ENCODE measurements at regions not wholly inside any gene's neighbourhood (a gene's known extent, or its start where the extent isn't known, plus 50 kb on each side); places are given as distances from the start of the nearest gene placed in this dataset.

DNA sequence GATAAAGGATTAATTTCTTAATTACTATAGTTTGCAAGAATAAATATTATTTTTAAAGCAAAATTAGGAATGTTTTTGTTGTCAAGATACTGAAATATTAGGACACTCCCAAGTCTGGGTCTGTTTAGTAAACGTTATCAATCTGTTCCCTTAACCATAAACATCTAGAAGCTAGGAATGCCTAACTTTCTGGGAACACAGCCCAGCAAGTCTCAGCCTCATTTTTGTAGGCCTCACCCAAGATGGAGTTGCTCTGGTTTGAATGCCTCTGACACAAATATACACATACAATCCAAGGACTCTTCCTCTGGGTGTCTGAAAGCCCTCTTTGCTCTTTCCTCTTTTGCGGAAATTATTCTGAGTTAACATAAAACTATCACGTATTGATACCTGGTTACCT is 487.4 kb upstream of the CELF2 start:
- DNase-seq = no peak
- no CpG with 5 or more reads among the region's 3 CpGs for WGBS (ENCODE audit: insufficient coverage)
- H3K9me3 ChIP-seq (replicated peaks; ENCODE audit: control insufficient read depth, low read depth, low read length) = no peaks in the 10 kb centered on the region
- H3K27me3 ChIP-seq (ENCODE audit: control insufficient read depth, insufficient read depth, low read length) = no peaks in the 10 kb centered on the region
- H3K4me1 ChIP-seq (ENCODE audit: control insufficient read depth, insufficient read depth, low read length) = no peaks in the 10 kb centered on the region
- H3K4me3 ChIP-seq (ENCODE audit: low read length) = no peak overlapping the region
- H3K36me3 ChIP-seq (ENCODE audit: control insufficient read depth, insufficient read depth, low read length) = no peaks in the 10 kb centered on the region
- no peak overlapping the region for H3K27ac ChIP-seq (ENCODE audit: low read length)

- H3K27me3 ChIP-seq (ENCODE audit: control insufficient read depth, insufficient read depth, low read length) = no peaks in the 10 kb centered on the region
- H3K4me3 ChIP-seq (ENCODE audit: low read length) = no peak overlapping the region
- H3K27ac ChIP-seq (ENCODE audit: low read length) = no peak overlapping the region
- no CpG with 5 or more reads among the region's 1 CpG for WGBS (ENCODE audit: insufficient coverage)
- no peaks in the 10 kb centered on the region for H3K4me1 ChIP-seq (ENCODE audit: control insufficient read depth, insufficient read depth, low read length)
- H3K36me3 ChIP-seq (ENCODE audit: control insufficient read depth, insufficient read depth, low read length) = no peaks in the 10 kb centered on the region
- no peaks in the 10 kb centered on the region for H3K9me3 ChIP-seq (replicated peaks; ENCODE audit: control insufficient read depth, low read depth, low read length)
- no peak for DNase-seq
These were observed 485.4 kb upstream of the CELF2 start for GRCh38 chr10:10532236-10532635.

GRCh38 chr10:10532826-10533225 is 484.8 kb upstream of the CELF2 start:
- Histone ChIP-seq H3K4me3 (ENCODE audit: low read length) (no peak overlapping the region), H3K9me3 (replicated peaks; ENCODE audit: control insufficient read depth, low read depth, low read length) (no peaks in the 10 kb centered on the region), H3K36me3 (ENCODE audit: control insufficient read depth, insufficient read depth, low read length) (no peaks in the 10 kb centered on the region), H3K27me3 (ENCODE audit: control insufficient read depth, insufficient read depth, low read length) (no peaks in the 10 kb centered on the region), H3K27ac (ENCODE audit: low read length) (no peak overlapping the region), H3K4me1 (ENCODE audit: control insufficient read depth, insufficient read depth, low read length) (no peaks in the 10 kb centered on the region)
- DNase-seq = no peak
- no CpG with 5 or more reads among the region's 2 CpGs for WGBS (ENCODE audit: insufficient coverage)

DNA sequence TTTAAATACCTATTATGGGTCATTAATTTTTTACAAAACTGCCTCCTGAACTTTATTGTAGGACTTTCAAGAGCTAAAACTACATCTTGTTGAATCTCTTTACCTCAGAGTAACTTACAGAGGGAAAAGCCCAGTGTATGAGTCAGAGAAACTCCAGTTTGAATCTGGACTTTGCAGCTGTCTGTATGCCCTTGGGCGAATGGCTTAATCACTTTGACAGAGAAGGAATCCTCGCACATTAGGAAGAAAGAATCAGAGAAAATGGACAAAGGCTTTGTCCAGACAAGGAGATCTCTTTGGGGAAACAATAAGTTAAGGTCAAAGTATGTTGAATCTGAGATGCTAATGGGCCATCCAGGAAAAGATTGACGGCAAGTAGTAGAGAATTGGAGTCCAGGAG is 484.2 kb upstream of the CELF2 start:
- WGBS (ENCODE audit: insufficient coverage) = 41% methylated on average over 2 of the region's 3 CpGs
- Histone ChIP-seq H3K27ac (ENCODE audit: low read length) (no peak overlapping the region), H3K27me3 (ENCODE audit: control insufficient read depth, insufficient read depth, low read length) (no peaks in the 10 kb centered on the region), H3K9me3 (replicated peaks; ENCODE audit: control insufficient read depth, low read depth, low read length) (no peaks in the 10 kb centered on the region), H3K4me3 (ENCODE audit: low read length) (no peak overlapping the region), H3K36me3 (ENCODE audit: control insufficient read depth, insufficient read depth, low read length) (no peaks in the 10 kb centered on the region), H3K4me1 (ENCODE audit: control insufficient read depth, insufficient read depth, low read length) (peaks cover 3% of the 10 kb centered on the region)
- peak; percentile 16 for DNase-seq

- Histone ChIP-seq H3K27ac (ENCODE audit: low read length) (no peak overlapping the region), H3K9me3 (replicated peaks; ENCODE audit: control insufficient read depth, low read depth, low read length) (no peaks in the 10 kb centered on the region), H3K4me1 (ENCODE audit: control insufficient read depth, insufficient read depth, low read length) (peaks cover 5% of the 10 kb centered on the region), H3K27me3 (ENCODE audit: control insufficient read depth, insufficient read depth, low read length) (no peaks in the 10 kb centered on the region), H3K4me3 (ENCODE audit: low read length) (no peak overlapping the region), H3K36me3 (ENCODE audit: control insufficient read depth, insufficient read depth, low read length) (no peaks in the 10 kb centered on the region)
- DNase-seq = peak; percentile 39
- 60% methylated on average over 1 of the region's 1 CpG for WGBS (ENCODE audit: insufficient coverage)
These were observed 479.3 kb upstream of the CELF2 start for GRCh38 chr10:10538326-10538725.

- Histone ChIP-seq H3K36me3 (ENCODE audit: control insufficient read depth, insufficient read depth, low read length) (no peaks in the 10 kb centered on the region), H3K27me3 (ENCODE audit: control insufficient read depth, insufficient read depth, low read length) (no peaks in the 10 kb centered on the region), H3K4me1 (ENCODE audit: control insufficient read depth, insufficient read depth, low read length) (peaks cover 5% of the 10 kb centered on the region), H3K27ac (ENCODE audit: low read length) (no peak overlapping the region), H3K4me3 (ENCODE audit: low read length) (no peak overlapping the region), H3K9me3 (replicated peaks; ENCODE audit: control insufficient read depth, low read depth, low read length) (no peaks in the 10 kb centered on the region)
- no peak for DNase-seq
- 67% methylated on average over 1 of the region's 3 CpGs for WGBS (ENCODE audit: insufficient coverage)
These were observed 477.3 kb upstream of the CELF2 start for GRCh38 chr10:10540398-10540797.

- Histone ChIP-seq H3K9me3 (replicated peaks; ENCODE audit: control insufficient read depth, low read depth, low read length) (no peaks in the 10 kb centered on the region), H3K36me3 (ENCODE audit: control insufficient read depth, insufficient read depth, low read length) (no peaks in the 10 kb centered on the region), H3K27me3 (ENCODE audit: control insufficient read depth, insufficient read depth, low read length) (no peaks in the 10 kb centered on the region), H3K27ac (ENCODE audit: low read length) (no peak overlapping the region), H3K4me1 (ENCODE audit: control insufficient read depth, insufficient read depth, low read length) (peaks cover 5% of the 10 kb centered on the region), H3K4me3 (ENCODE audit: low read length) (no peak overlapping the region)
- DNase-seq = peak; percentile 32
- no CpG with 5 or more reads among the region's 1 CpG for WGBS (ENCODE audit: insufficient coverage)
These were observed 475.2 kb upstream of the CELF2 start for GRCh38 chr10:10542477-10542876.

DNA sequence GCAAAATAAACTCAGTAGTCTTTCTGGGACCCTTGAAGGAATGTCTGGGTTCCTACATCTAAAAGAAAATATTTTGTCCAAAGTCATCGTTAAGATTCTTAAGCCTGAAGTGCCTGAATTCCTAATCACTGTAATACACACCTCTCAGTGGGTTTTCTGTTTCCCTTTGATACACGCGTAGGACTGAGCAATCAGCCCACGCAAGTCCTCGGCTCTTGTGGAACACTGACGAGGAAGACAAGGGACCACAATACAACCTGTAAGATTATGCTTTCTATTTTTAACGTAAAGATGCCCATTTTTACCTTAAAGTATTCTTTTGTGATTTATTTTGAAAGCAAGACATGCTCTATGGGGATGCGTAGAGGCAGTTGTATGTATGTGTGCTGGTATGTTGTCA is 472.8 kb upstream of the CELF2 start:
- Histone ChIP-seq H3K9me3 (replicated peaks; ENCODE audit: control insufficient read depth, low read depth, low read length) (no peaks in the 10 kb centered on the region), H3K27ac (ENCODE audit: low read length) (no peak overlapping the region), H3K4me3 (ENCODE audit: low read length) (no peak overlapping the region), H3K36me3 (ENCODE audit: control insufficient read depth, insufficient read depth, low read length) (no peaks in the 10 kb centered on the region), H3K4me1 (ENCODE audit: control insufficient read depth, insufficient read depth, low read length) (peaks cover 2% of the 10 kb centered on the region), H3K27me3 (ENCODE audit: control insufficient read depth, insufficient read depth, low read length) (no peaks in the 10 kb centered on the region)
- no peak for DNase-seq
- no CpG with 5 or more reads among the region's 8 CpGs for whole genome bisulfite sequencing (ENCODE audit: insufficient coverage)

DNA sequence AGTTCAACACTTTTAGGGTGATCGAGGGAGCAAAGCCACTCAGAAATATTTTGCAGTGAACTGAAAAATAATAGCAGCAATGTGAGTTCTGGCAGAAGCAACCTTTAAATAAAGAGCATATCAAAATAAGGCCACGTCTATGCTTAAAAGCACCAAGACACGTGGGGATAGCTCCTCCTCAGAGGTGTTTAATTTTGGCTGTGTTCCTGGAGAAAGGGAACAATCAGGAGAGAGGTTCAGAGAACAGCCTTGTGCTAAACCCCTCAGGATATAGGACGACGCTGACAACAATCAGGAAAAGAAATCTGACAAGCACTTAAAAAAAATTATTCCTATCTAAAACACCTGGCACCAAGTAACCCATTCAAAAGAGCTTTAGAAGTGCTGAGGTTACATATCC is 471.9 kb upstream of the CELF2 start:
- WGBS (ENCODE audit: insufficient coverage) = no CpG with 5 or more reads among the region's 5 CpGs
- no peak overlapping the region for H3K27ac ChIP-seq (ENCODE audit: low read length)
- H3K9me3 ChIP-seq (replicated peaks; ENCODE audit: control insufficient read depth, low read depth, low read length) = no peaks in the 10 kb centered on the region
- no peaks in the 10 kb centered on the region for H3K27me3 ChIP-seq (ENCODE audit: control insufficient read depth, insufficient read depth, low read length)
- DNase-seq = no peak
- peaks cover 2% of the 10 kb centered on the region for H3K4me1 ChIP-seq (ENCODE audit: control insufficient read depth, insufficient read depth, low read length)
- H3K36me3 ChIP-seq (ENCODE audit: control insufficient read depth, insufficient read depth, low read length) = no peaks in the 10 kb centered on the region
- H3K4me3 ChIP-seq (ENCODE audit: low read length) = no peak overlapping the region

GRCh38 chr10:10551596-10552301 is 465.9 kb upstream of the CELF2 start:
- WGBS (ENCODE audit: insufficient coverage) = 65% methylated on average over 6 of the region's 10 CpGs
- no peak for DNase-seq
- H3K4me1 ChIP-seq (ENCODE audit: control insufficient read depth, insufficient read depth, low read length) = no peaks in the 10 kb centered on the region
- no peak overlapping the region for H3K4me3 ChIP-seq (ENCODE audit: low read length)
- H3K27ac ChIP-seq (ENCODE audit: low read length) = no peak overlapping the region
- H3K9me3 ChIP-seq (replicated peaks; ENCODE audit: control insufficient read depth, low read depth, low read length) = no peaks in the 10 kb centered on the region
- no peaks in the 10 kb centered on the region for H3K27me3 ChIP-seq (ENCODE audit: control insufficient read depth, insufficient read depth, low read length)
- no peaks in the 10 kb centered on the region for H3K36me3 ChIP-seq (ENCODE audit: control insufficient read depth, insufficient read depth, low read length)

DNA sequence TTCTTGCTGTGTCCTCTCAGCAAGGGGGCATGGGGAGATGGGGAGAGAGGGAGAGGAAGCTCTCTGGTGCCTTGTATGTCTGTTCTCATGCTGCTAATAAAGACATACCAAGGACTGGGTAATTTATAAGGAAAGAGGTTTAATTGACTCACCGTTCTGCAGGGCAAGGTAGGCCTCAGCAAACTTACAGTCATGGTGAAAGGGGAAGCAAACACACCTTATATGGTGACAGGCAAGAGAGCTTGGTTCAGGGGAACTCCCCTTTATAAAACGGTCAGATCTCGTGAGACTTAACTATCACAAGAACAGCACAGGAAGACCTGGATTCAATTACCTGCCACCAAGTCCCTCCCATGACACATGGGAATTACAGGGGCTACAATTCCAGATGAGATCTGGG is 464.7 kb upstream of the CELF2 start:
- H3K27me3 ChIP-seq (ENCODE audit: control insufficient read depth, insufficient read depth, low read length) = no peaks in the 10 kb centered on the region
- H3K4me1 ChIP-seq (ENCODE audit: control insufficient read depth, insufficient read depth, low read length) = no peaks in the 10 kb centered on the region
- H3K4me3 ChIP-seq (ENCODE audit: low read length) = no peak overlapping the region
- 55% methylated on average over 2 of the region's 3 CpGs for WGBS (ENCODE audit: insufficient coverage)
- H3K27ac ChIP-seq (ENCODE audit: low read length) = no peak overlapping the region
- H3K9me3 ChIP-seq (replicated peaks; ENCODE audit: control insufficient read depth, low read depth, low read length) = no peaks in the 10 kb centered on the region
- H3K36me3 ChIP-seq (ENCODE audit: control insufficient read depth, insufficient read depth, low read length) = no peaks in the 10 kb centered on the region
- no peak for DNase-seq
